HUES6 (cell line): ENCODE measurements at regions not wholly inside any gene's neighbourhood (a gene's known extent, or its start where the extent isn't known, plus 50 kb on each side); places are given as distances from the start of the nearest gene placed in this dataset.

Source experiments
- H3K27ac ChIP-seq: 2 replicates; pipeline ENCODE4 v1.7.0; 2013; ENCODE audit warnings: low read depth, mild to moderate bottlenecking, low read length, inconsistent platforms
- H3K27me3 ChIP-seq: 2 replicates; pipeline ENCODE4 v1.6.1; 2013; ENCODE audit warnings: low read length; ENCODE audit not compliant: control insufficient read depth, insufficient read depth
- H3K36me3 ChIP-seq: 2 replicates; pipeline ENCODE4 v1.6.1; 2013; ENCODE audit warnings: low read length; ENCODE audit not compliant: control insufficient read depth, insufficient read depth
- H3K4me1 ChIP-seq: 2 replicates; pipeline ENCODE4 v1.6.1; 2013; ENCODE audit warnings: low read length; ENCODE audit not compliant: control insufficient read depth, insufficient read depth
- H3K4me3 ChIP-seq: 2 replicates; pipeline ENCODE4 v1.5.1; 2013; ENCODE audit warnings: low read depth, low read length
- H3K9ac ChIP-seq: one replicate; pipeline ENCODE4 v1.6.1; 2013; ENCODE audit warnings: mild to moderate bottlenecking, low read length
- H3K9me3 ChIP-seq: 2 replicates; pipeline ENCODE4 v1.6.1; 2013; ENCODE audit warnings: low read depth, low read length; ENCODE audit not compliant: control insufficient read depth, insufficient read depth

DNA sequence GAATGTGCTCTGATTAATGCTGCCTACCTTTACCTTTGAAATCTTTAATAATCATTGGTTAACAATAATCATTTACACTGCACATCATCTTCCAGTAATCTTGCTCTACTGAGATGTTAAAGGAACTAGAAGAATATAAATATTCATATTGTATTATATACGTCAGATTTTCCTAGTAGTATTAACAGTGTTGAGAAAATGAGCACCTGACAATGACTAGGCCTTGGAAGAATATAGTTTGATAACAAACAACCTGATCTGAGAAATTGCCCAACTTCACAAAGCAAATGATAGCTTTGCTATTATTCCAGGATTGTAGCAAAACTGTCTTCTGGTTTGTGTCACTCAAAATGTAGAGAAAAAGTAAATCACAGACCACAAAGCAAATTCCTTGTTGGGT is 467.1 kb downstream of the NOVA1 start:
- Histone ChIP-seq H3K4me1 (peaks cover 8% of the 10 kb centered on the region; the same call in 1 of the 2 replicates), H3K36me3 (no peaks in the 10 kb centered on the region), H3K4me3 (no peak overlapping the region), H3K27ac (no peak overlapping the region), H3K9me3 (no peaks in the 10 kb centered on the region), H3K9ac (no peak overlapping the region), H3K27me3 (no peaks in the 10 kb centered on the region)

DNA sequence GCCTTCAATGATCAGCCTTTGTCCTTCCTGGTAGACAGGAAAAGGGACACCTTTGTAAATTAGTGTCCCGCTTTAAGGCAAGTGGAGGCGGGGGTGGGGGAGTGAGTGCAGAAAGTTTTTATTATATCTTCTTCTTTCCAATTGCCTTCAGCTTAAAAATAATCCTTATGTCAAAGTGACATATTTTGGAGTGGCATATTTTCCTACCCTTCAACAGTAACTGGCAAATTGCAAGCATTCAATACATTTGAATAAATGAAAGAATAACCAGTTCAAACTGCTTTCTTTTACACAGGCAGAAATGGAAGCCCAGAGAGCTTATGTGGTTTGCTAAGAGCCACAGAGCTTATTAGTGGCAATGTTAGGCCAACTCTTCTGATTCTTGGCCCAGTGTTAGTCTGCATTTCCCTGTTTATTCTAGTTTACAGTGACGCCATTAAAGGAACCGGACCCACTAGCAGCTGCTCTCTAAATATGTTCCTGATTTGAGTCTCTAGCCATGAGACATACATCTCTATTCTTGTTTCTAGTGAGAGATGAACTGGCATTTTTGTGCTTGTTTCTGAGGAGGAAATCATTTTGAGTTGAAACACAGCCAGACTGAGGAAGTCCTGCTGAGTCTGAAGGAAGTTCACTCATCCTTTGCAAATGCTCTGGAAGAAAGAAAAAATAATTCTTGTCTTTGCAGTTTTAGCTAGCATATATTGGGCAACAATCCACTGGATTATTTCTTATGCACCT is 468.7 kb downstream of the NOVA1 start:
- Histone ChIP-seq H3K9me3 (no peaks in the 10 kb centered on the region), H3K27me3 (no peaks in the 10 kb centered on the region), H3K9ac (no peak overlapping the region), H3K4me1 (peaks cover 8% of the 10 kb centered on the region; the same call in 1 of the 2 replicates), H3K36me3 (no peaks in the 10 kb centered on the region), H3K4me3 (no peak overlapping the region), H3K27ac (no peak overlapping the region)

DNA sequence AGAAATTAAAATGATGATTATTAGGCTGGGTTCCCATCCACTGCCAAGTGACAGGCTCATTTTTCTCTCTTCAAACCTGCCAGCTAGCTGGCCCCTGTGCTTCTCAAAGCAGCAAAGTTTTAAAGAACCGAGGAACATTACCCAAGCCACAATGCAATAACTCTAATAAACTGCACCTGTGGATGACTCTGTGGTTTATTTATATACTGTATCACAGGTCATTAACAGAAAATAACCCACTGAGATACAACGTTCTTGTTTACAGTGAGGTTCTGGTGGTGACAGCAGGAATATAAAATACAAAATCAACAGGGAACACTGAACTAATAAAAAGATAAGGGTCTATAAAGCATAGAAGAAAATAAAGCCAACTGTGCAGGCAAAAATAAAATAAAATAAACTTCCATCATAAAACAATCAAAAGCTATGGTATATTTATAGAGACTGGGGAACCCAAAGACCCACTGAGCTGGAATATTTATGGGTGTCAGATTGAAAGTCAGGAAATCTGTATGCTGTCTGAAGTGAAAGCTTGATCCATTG is 472.9 kb downstream of the NOVA1 start:
- Histone ChIP-seq H3K27ac (no peak overlapping the region), H3K36me3 (no peaks in the 10 kb centered on the region), H3K9ac (no peak overlapping the region), H3K4me1 (peaks cover 8% of the 10 kb centered on the region; the same call in 1 of the 2 replicates), H3K27me3 (no peaks in the 10 kb centered on the region), H3K4me3 (no peak overlapping the region), H3K9me3 (no peaks in the 10 kb centered on the region)

DNA sequence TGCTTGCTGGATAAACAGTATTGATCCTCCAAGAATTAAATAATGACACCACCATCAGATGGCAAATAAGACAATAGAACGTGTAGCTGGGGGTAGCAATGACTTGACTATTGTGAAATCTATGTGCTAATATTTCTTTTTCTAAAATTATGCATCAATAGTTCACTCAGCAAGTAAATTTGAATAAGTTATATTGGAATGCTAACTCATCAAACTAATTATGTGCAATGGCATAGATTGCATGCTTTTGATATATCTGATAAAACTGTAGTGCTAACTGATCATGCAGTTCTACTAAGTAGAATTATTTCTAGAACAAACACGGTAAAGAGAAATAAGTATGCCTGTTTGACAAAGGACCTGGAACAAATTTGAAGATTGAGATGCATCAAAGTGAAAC is 474.4 kb downstream of the NOVA1 start:
- Histone ChIP-seq H3K27ac (no peak overlapping the region), H3K27me3 (no peaks in the 10 kb centered on the region), H3K36me3 (no peaks in the 10 kb centered on the region), H3K4me1 (no peaks in the 10 kb centered on the region), H3K9ac (no peak overlapping the region), H3K4me3 (no peak overlapping the region), H3K9me3 (no peaks in the 10 kb centered on the region)

DNA sequence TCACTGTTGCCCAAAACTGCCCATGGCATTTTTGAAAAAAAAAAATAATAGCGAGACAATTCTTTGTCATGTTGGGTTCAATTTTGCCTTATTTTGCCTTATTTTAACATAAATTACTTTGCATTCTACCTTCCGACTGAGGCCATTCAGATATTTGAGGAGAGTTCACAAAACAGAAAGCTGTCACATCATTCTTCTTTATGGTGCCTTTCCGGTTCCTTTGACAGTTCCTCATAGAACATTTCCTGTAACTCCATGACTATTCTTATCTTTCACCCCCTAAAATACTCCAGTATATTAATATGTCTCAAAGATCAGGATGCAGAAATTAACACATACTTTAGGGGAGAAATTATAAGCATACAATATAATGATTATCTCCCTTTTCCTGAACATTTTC is 476.7 kb downstream of the NOVA1 start:
- H3K36me3 ChIP-seq: no peaks in the 10 kb centered on the region
- no peaks in the 10 kb centered on the region for H3K9me3 ChIP-seq
- H3K27me3 ChIP-seq: no peaks in the 10 kb centered on the region
- H3K4me3 ChIP-seq: no peak overlapping the region
- no peaks in the 10 kb centered on the region for H3K4me1 ChIP-seq
- H3K27ac ChIP-seq: no peak overlapping the region
- H3K9ac ChIP-seq: no peak overlapping the region

DNA sequence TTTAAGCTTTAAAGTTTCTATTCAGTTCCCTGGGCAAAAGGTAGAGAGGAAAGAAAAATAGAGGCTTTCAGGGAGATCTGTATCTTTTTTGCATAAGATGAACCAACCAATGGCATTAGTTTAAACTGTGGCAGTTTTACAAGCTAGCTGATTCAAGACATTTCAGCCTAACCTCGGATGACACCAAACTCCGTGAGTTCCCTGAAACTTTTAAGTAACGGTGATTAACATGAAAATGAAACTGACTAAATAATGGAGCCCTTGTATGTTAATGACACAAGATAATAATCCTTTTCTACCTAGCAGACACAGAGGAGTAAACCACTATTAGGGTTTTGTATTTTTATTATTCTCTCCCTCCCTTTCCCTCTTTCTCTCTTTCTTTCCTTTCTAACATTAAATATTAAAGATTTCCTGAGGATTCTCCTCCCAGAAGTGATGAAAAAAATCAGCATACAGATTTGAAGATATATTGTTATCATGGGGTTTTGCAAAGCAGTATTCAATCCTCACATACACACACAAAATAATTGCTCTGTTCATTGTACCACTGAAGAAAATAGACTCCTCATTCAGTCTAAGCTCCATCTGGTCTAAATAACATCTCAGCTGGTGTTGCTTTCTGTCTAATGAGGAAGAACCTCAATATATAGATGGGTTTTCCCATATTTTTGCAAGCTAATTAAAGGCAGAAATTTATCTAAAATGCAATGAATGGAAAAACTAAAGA is 483.8 kb downstream of the NOVA1 start:
- no peak overlapping the region for H3K27ac ChIP-seq
- no peaks in the 10 kb centered on the region for H3K9me3 ChIP-seq
- H3K27me3 ChIP-seq: no peaks in the 10 kb centered on the region
- no peaks in the 10 kb centered on the region for H3K36me3 ChIP-seq
- H3K9ac ChIP-seq: no peak overlapping the region
- H3K4me1 ChIP-seq: peaks cover 5% of the 10 kb centered on the region; the same call in 1 of the 2 replicates
- H3K4me3 ChIP-seq: no peak overlapping the region

DNA sequence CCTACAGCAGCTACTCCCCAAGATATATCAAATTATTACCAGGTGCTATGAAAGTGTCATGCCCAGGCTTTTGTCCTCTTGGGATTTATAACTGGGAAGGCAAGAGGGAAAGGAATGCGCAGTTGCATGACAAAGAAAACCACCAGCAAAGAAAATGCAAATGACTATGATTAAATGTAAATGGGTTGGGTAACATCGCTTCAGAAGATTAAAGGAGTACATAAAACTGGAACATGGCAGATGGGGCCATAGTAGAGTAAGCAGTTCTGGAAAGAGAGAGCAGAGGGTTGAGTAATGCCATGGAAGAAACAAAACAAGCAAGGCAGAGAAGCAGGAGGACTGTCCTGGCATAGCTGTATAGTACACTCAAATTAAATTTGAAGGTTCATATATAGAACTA is 493.1 kb downstream of the NOVA1 start:
- Histone ChIP-seq H3K36me3 (no peaks in the 10 kb centered on the region), H3K4me1 (0 out of 2 replicates have a peak, but pooled peaks cover 6% of the 10 kb centered on the region), H3K27me3 (no peaks in the 10 kb centered on the region), H3K9ac (no peak overlapping the region), H3K4me3 (no peak overlapping the region), H3K27ac (no peak overlapping the region), H3K9me3 (peaks cover 9% of the 10 kb centered on the region; the same call in 1 of the 2 replicates)

DNA sequence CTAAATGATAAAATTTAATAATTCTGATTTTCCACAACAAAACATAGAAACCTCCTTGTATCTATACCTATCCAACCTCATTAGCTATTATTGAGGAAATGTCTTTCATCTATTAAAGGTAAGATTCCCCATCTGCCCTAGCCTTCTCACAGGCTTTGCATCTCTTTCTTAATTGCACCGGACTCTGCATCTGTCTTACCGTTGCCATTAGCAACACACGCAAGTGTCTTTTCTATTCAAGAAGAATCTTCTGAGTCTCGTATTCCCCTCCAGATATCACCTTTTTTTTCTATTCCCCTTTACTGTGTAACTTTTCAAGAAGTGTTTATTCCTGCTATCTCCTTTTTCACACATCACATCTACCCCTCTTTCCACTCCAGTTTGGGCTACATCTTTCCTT is 500.0 kb downstream of the NOVA1 start:
- no peaks in the 10 kb centered on the region for H3K9me3 ChIP-seq
- H3K4me1 ChIP-seq: no peaks in the 10 kb centered on the region
- H3K27ac ChIP-seq: no peak overlapping the region
- H3K36me3 ChIP-seq: no peaks in the 10 kb centered on the region
- H3K27me3 ChIP-seq: no peaks in the 10 kb centered on the region
- H3K4me3 ChIP-seq: no peak overlapping the region
- H3K9ac ChIP-seq: no peak overlapping the region

DNA sequence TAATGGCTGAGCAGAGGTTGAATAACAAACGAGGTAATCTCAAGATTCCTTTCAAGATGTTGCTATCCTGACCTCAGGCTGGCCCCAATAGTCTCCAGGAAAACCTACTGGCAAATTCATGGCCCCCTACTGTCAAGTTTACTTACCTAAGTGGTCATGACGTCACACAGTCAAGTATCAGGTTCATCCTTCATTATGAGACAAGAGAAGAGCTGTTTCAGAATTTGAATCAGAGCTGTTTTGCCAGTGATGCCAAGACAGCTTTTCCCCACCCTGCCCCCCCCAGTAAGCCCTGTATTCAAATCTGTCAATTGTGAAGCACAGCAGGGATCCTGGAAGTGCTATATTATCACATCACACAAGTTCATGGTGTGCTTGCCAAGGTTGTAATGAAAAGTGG is 509.6 kb downstream of the NOVA1 start:
- Histone ChIP-seq H3K36me3 (no peaks in the 10 kb centered on the region), H3K4me3 (no peak overlapping the region), H3K27me3 (peaks cover 6% of the 10 kb centered on the region; the same call in 1 of the 2 replicates), H3K9ac (no peak overlapping the region), H3K9me3 (peaks cover 5% of the 10 kb centered on the region; the same call in 1 of the 2 replicates), H3K27ac (no peak overlapping the region), H3K4me1 (peaks cover 15% of the 10 kb centered on the region)

DNA sequence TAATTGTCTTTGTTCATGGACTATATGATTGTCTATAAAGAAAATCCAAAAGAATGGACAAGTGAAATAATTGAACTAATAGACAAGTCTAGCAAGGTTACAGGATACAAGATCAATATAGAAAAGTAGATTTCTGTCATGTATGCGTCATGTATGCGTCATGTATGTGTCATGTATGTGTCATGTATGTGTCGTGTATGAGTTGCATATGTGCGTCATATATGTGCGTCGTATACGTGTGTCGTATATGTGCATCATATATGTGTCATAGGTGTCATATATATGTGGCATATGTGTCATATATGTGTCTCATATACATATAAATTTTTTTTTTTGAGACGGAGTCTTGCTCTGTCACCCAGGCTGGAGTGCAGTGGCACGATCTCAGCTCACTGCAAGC is 516.8 kb downstream of the NOVA1 start:
- Histone ChIP-seq H3K27ac (no peak overlapping the region), H3K9ac (no peak overlapping the region), H3K9me3 (no peaks in the 10 kb centered on the region), H3K27me3 (no peaks in the 10 kb centered on the region), H3K36me3 (no peaks in the 10 kb centered on the region), H3K4me1 (no peaks in the 10 kb centered on the region), H3K4me3 (no peak overlapping the region)

DNA sequence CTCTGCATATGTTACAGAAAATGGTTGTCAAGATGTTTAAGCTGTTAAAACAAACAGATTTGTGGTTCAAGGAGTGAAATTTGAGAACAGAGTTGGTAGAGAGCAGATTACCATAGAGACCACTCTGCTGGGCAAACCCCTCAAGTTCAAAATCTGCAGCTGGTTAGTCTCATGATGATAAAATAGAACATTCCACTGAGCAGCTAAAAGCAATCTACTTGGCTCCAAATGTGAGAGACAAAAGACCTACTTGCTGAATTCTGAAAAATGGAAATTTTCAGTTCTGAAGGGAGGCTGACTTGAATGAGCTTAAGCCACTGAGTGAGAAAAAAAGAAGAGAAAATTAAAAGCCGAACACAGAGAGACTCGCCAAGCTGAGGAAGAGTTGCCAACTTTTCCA is 519.3 kb downstream of the NOVA1 start:
- Histone ChIP-seq H3K27me3 (no peaks in the 10 kb centered on the region), H3K4me1 (no peaks in the 10 kb centered on the region)

More for the DNA sequence above, 519.3 kb downstream of the NOVA1 start:
- H3K9ac ChIP-seq: no peak overlapping the region
- H3K4me3 ChIP-seq: no peak overlapping the region
- H3K36me3 ChIP-seq: no peaks in the 10 kb centered on the region
- H3K9me3 ChIP-seq: no peaks in the 10 kb centered on the region
- H3K27ac ChIP-seq: no peak overlapping the region
